H1 (cell line): ENCODE measurements at regions not wholly inside any gene's neighbourhood (a gene's known extent, or its start where the extent isn't known, plus 50 kb on each side); places are given as distances from the start of the nearest gene placed in this dataset.

Experiments
- CTCF ChIA-PET: fragments of 300-600 bp; sonication (Branson Sonifier 250); formaldehyde crosslinking; loops from one replicate; lab custom pipeline; 2021; ENCODE audit not compliant: partially characterized antibody; lab: Charles Lee
- POLR2A ChIA-PET: fragments of 300-600 bp; sonication (Branson Sonifier 250); formaldehyde crosslinking; loops from one replicate; lab custom pipeline; 2021; ENCODE audit warnings: inconsistent platforms; ENCODE audit not compliant: partially characterized antibody; lab: Charles Lee
- DNase-seq, 2 experiments: peaks; one replicate each; pipeline versions ENCODE4 v3.0.0 to v3.0.0-alpha.2; 2010 to 2022; ENCODE audit warnings: low spot score in 2 of 2, low read depth in 1 of 2, mixed read lengths in 1 of 2
- FAIRE-seq: peaks from 2 replicates; lab custom pipeline; 2011; peaks lifted over from hg19 to GRCh38; lab: Jason Lieb, UNC
- H2AFZ ChIP-seq: 2 replicates; pipeline ENCODE4 v1.8.1; 2012; ENCODE audit warnings: low read length, inconsistent platforms
- H2AK5ac ChIP-seq: 2 replicates; pipeline ENCODE4 v1.6.1; 2013; ENCODE audit warnings: low read depth, low read length
- H2BK120ac ChIP-seq: replicated peaks from 2 replicates; pipeline ENCODE3; 2013; ENCODE audit warnings: low read depth, low read length, inconsistent platforms
- H2BK12ac ChIP-seq: 2 replicates; pipeline ENCODE4 v1.6.1; 2013; ENCODE audit warnings: low read depth, low read length
- H2BK15ac ChIP-seq: 2 replicates; pipeline ENCODE4 v1.6.1; 2013; ENCODE audit warnings: low read length
- H2BK20ac ChIP-seq: 2 replicates; pipeline ENCODE4 v1.6.1; 2013; ENCODE audit warnings: low read length
- H2BK5ac ChIP-seq: 2 replicates; pipeline ENCODE4 v1.6.1; 2013; ENCODE audit warnings: low read depth, low read length
- H3K14ac ChIP-seq: 2 replicates; pipeline ENCODE4 v1.6.1; 2013; ENCODE audit warnings: inconsistent platforms; ENCODE audit not compliant: insufficient read length
- H3K18ac ChIP-seq: 2 replicates; pipeline ENCODE4 v1.6.1; 2013; ENCODE audit warnings: low read length; ENCODE audit errors: extremely low read depth
- H3K23ac ChIP-seq: 2 replicates; pipeline ENCODE4 v1.6.1; 2013; ENCODE audit warnings: inconsistent platforms; ENCODE audit not compliant: insufficient read length
- H3K23me2 ChIP-seq: 2 replicates; pipeline ENCODE4 v1.6.1; 2013; ENCODE audit warnings: low read depth, low read length
- H3K27ac ChIP-seq: 2 replicates; pipeline ENCODE4 v1.6.1; 2011; ENCODE audit warnings: low read depth, low read length, inconsistent platforms
- H3K27me3 ChIP-seq, 4 experiments: replicated peaks in 1 of 4; 1 replicate in 1 of 4; 2 replicates in 3 of 4; pipeline versions ENCODE4 v1.6.1 to v1.8.1; 2011 to 2013; ENCODE audit warnings: low read length in 3 of 4, mild to moderate bottlenecking in 3 of 4, inconsistent platforms in 2 of 4, mixed read lengths in 2 of 4, moderate library complexity in 1 of 4; ENCODE audit not compliant: control insufficient read depth in 3 of 4, insufficient read depth in 3 of 4; ENCODE audit errors: extremely low read depth in 1 of 4
- H3K36me3 ChIP-seq, 4 experiments: 2 replicates each; pipeline versions ENCODE4 v1.6.1 to v1.8.1; 2011 to 2013; ENCODE audit warnings: mild to moderate bottlenecking in 4 of 4, low read length in 3 of 4, moderate library complexity in 2 of 4, control low read depth in 1 of 4, inconsistent platforms in 1 of 4; ENCODE audit not compliant: insufficient read depth in 4 of 4, control insufficient read depth in 2 of 4
- H3K4ac ChIP-seq: replicated peaks from 2 replicates; pipeline ENCODE3; 2013; ENCODE audit warnings: low read length, low read depth, mixed read lengths, inconsistent platforms; ENCODE audit not compliant: insufficient read length
- H3K4me1 ChIP-seq, 4 experiments: replicated peaks in 1 of 4; 1 replicate in 1 of 4; 2 replicates in 3 of 4; pipeline versions ENCODE4 v1.6.1 to v1.8.1; 2011 to 2013; ENCODE audit warnings: low read length in 3 of 4, inconsistent platforms in 2 of 4, mixed read lengths in 1 of 4; ENCODE audit not compliant: insufficient read depth in 4 of 4, control insufficient read depth in 3 of 4
- H3K4me2 ChIP-seq, 2 experiments: 2 replicates each; pipeline versions ENCODE4 v1.6.1 to v1.8.1; 2011 to 2013; ENCODE audit warnings: low read depth in 2 of 2, low read length in 2 of 2, control low read depth in 1 of 2, inconsistent platforms in 1 of 2, mild to moderate bottlenecking in 1 of 2; ENCODE audit not compliant: insufficient read depth in 1 of 2
- H3K4me3 ChIP-seq, 4 experiments: fragments of 200-600, 300-600 bp in 1 of 4; sonication (generic), shearing (Covaris generic), sonication (Bioruptor Twin) in 1 of 4; 2 replicates each; pipeline versions ENCODE4 v1.5.1 to v1.8.1; 2011 to 2016; ENCODE audit warnings: low read length in 4 of 4, low read depth in 3 of 4, control low read depth in 2 of 4, inconsistent platforms in 2 of 4, mild to moderate bottlenecking in 2 of 4, mixed read lengths in 1 of 4, moderate library complexity in 1 of 4; ENCODE audit not compliant: insufficient read depth in 2 of 4; ENCODE audit errors: extremely low read depth in 1 of 4
- H3K56ac ChIP-seq: replicated peaks from 2 replicates; pipeline ENCODE3; 2013; ENCODE audit warnings: low read depth, mild to moderate bottlenecking, mixed read lengths, low read length, inconsistent platforms; ENCODE audit not compliant: insufficient read length
- H3K79me1 ChIP-seq: 2 replicates; pipeline ENCODE4 v1.6.1; 2013; ENCODE audit warnings: low read depth, low read length, control low read depth
- H3K79me2 ChIP-seq, 2 experiments: 2 replicates each; pipeline versions ENCODE4 v1.6.1 to v1.8.1; 2012 to 2013; ENCODE audit warnings: low read length in 2 of 2, mild to moderate bottlenecking in 2 of 2, inconsistent platforms in 1 of 2; ENCODE audit not compliant: insufficient read depth in 2 of 2, control insufficient read depth in 1 of 2
- H3K9ac ChIP-seq, 4 experiments: replicated peaks in 1 of 4; 1 replicate in 1 of 4; 2 replicates in 3 of 4; pipeline versions ENCODE4 v1.6.1 to v1.8.1; 2011 to 2013; ENCODE audit warnings: low read depth in 3 of 4, low read length in 3 of 4, control low read depth in 2 of 4, mild to moderate bottlenecking in 2 of 4, moderate library complexity in 2 of 4, inconsistent platforms in 1 of 4; ENCODE audit errors: extremely low read depth in 1 of 4
- H3K9me3 ChIP-seq, 2 experiments: 2 replicates each; pipeline versions ENCODE4 v1.6.1 to v1.8.1; 2012 to 2013; ENCODE audit warnings: mild to moderate bottlenecking in 2 of 2, moderate library complexity in 2 of 2, control low read depth in 1 of 2, inconsistent platforms in 1 of 2, low read depth in 1 of 2, low read length in 1 of 2, mixed read lengths in 1 of 2; ENCODE audit not compliant: insufficient read depth in 2 of 2
- H4K20me1 ChIP-seq, 2 experiments: replicated peaks in 1 of 2; 2 replicates each; pipeline versions ENCODE3 to v1.8.1; 2011 to 2013; ENCODE audit warnings: inconsistent platforms in 2 of 2, low read length in 2 of 2, mild to moderate bottlenecking in 1 of 2; ENCODE audit not compliant: insufficient read depth in 2 of 2, control insufficient read depth in 1 of 2
- H4K5ac ChIP-seq: 2 replicates; pipeline ENCODE4 v1.6.1; 2013; ENCODE audit warnings: low read length, low read depth, mixed read lengths, inconsistent platforms; ENCODE audit not compliant: insufficient read length
- H4K8ac ChIP-seq: 2 replicates; pipeline ENCODE4 v1.8.0; 2013; ENCODE audit warnings: mild to moderate bottlenecking, moderate library complexity, low read length, inconsistent platforms; ENCODE audit not compliant: insufficient read depth; ENCODE audit errors: extremely low read depth
- H4K91ac ChIP-seq: replicated peaks from 2 replicates; pipeline ENCODE3; 2013; ENCODE audit warnings: low read length, mixed read lengths, inconsistent platforms; ENCODE audit not compliant: insufficient read length
- CBX8 ChIP-seq: fragments of 300-800, 300-1000 bp; sonication (generic); IDR thresholded peaks from 2 replicates; pipeline ENCODE4 v1.7.1; 2016; ENCODE audit warnings: low read depth, low read length, borderline replicate concordance
- CHD1 ChIP-seq: IDR thresholded peaks from 2 replicates; pipeline ENCODE4 v1.6.1; 2012; ENCODE audit warnings: low read depth, low read length, improper control_type of control experiment
- EP300 ChIP-seq, 2 experiments: IDR thresholded peaks; 1 replicate in 1 of 2; 2 replicates in 1 of 2; pipeline ENCODE4 v1.6.1; 2011 to 2012; ENCODE audit warnings: low read depth in 2 of 2, low read length in 2 of 2, mild to moderate bottlenecking in 2 of 2, borderline replicate concordance in 1 of 2, inconsistent platforms in 1 of 2, moderate library complexity in 1 of 2
- EZH2 ChIP-seq: fragments of 200-600 bp; sonication (generic); IDR thresholded peaks from 2 replicates; pipeline ENCODE4 v1.7.1; 2012; ENCODE audit warnings: low read depth, mild to moderate bottlenecking, moderate library complexity, low read length, inconsistent platforms; ENCODE audit not compliant: severe bottlenecking
- KDM4A ChIP-seq: IDR thresholded peaks from one replicate; pipeline ENCODE4 v1.7.1; 2012; ENCODE audit warnings: low read depth, mild to moderate bottlenecking, moderate library complexity, low read length, inconsistent platforms; ENCODE audit not compliant: severe bottlenecking
- POLR2A ChIP-seq, 2 experiments: IDR thresholded peaks; 1 replicate in 1 of 2; 2 replicates in 1 of 2; pipeline ENCODE4 v1.6.1; 2011; ENCODE audit warnings: low read depth in 2 of 2, low read length in 2 of 2, mild to moderate bottlenecking in 2 of 2; ENCODE audit errors: control extremely low read depth in 1 of 2
- RFX5 ChIP-seq: IDR thresholded peaks from 2 replicates; pipeline ENCODE4 v1.6.1; 2011; ENCODE audit warnings: low read depth, low read length, improper control_type of control experiment, borderline replicate concordance
- SIX5 ChIP-seq: IDR thresholded peaks from 2 replicates; pipeline ENCODE4 v1.6.1; 2011; ENCODE audit warnings: mild to moderate bottlenecking, low read depth, low read length
- SP2 ChIP-seq: IDR thresholded peaks from 2 replicates; pipeline ENCODE4 v1.6.1; 2012; ENCODE audit warnings: mild to moderate bottlenecking, low read length, inconsistent platforms
- TAF7 ChIP-seq: optimal IDR thresholded peaks from 2 replicates; pipeline ENCODE3; 2011; ENCODE audit warnings: low read depth, mild to moderate bottlenecking, inconsistent platforms, low read length, moderate library complexity, borderline replicate concordance
- YY1 ChIP-seq: IDR thresholded peaks from 2 replicates; pipeline ENCODE4 v1.6.1; 2011; ENCODE audit warnings: low read depth, mild to moderate bottlenecking, low read length
- WGBS, 2 experiments: shearing (Covaris generic) in 1 of 2; methylation state at CpG; one replicate each; pipeline versions ENCODE4 v1.1.6 to v1.1.7; 2013 to 2015; ENCODE audit warnings: low lambda C conversion rate in 2 of 2, mixed read lengths in 2 of 2, inconsistent platforms in 1 of 2, low coverage in 1 of 2, missing lambda C conversion rate in 1 of 2; ENCODE audit not compliant: insufficient replicate concordance in 2 of 2, insufficient coverage in 1 of 2, insufficient read length in 1 of 2; ENCODE audit errors: extremely low coverage in 1 of 2, missing lambda C conversion rate in 1 of 2; 5-methylcytosine and 5-hydroxymethylcytosine counted together
- TF ChIP-seq, protein P1 (sequence below): IDR thresholded peaks from 2 replicates; pipeline ENCODE4 v1.6.1; 2011; ENCODE audit warnings: low read depth, mild to moderate bottlenecking, low read length; ENCODE audit not compliant: insufficient read depth
- TF ChIP-seq, protein P2 (sequence below): IDR thresholded peaks from 2 replicates; pipeline ENCODE4 v1.6.1; 2012; ENCODE audit warnings: low read length, inconsistent platforms

DNA sequence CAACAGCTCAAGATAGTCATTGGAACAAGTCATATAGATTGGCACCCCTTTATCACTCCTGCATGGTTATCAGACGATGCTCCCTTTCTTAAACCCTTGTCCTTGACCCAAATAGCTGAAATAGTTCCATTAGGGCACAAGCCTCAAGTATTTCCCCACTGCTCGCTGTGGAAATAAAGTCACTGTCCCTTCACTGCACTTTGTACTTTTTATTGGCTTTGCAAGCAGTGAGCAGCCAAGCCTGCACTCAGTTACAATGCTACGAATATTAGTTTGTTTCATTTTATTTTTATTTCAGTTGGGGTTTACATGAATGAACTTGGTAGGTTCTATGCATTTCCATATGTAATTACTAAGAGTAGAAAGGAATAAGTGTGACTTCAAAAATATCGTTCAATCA lies 1176.4 kb downstream of the BRINP3 start:
- Histone ChIP-seq H3K14ac (no peak overlapping the region), H3K18ac (no peak overlapping the region), H3K27me3 (no peaks in the 10 kb centered on the region), H3K9ac (no peak overlapping the region), H2BK120ac (no peak overlapping the region), H3K27ac (no peak overlapping the region), H2BK12ac (no peak overlapping the region), H3K23ac (no peak overlapping the region), H3K56ac (no peak overlapping the region), H3K23me2 (no peaks in the 10 kb centered on the region), H2BK20ac (no peak overlapping the region), H4K8ac (no peak overlapping the region), H4K91ac (no peak overlapping the region), H3K79me1 (no peaks in the 10 kb centered on the region), H3K4me1 (no peaks in the 10 kb centered on the region), H4K20me1 (no peaks in the 10 kb centered on the region), H2BK5ac (no peak overlapping the region), H2BK15ac (no peak overlapping the region), H3K4me3 (no peak overlapping the region), H2AK5ac (no peak overlapping the region), H3K4ac (no peak overlapping the region), H3K9me3 (no peaks in the 10 kb centered on the region), H3K4me2 (no peak overlapping the region), H2AFZ (no peak overlapping the region), H3K36me3 (no peaks in the 10 kb centered on the region), H3K79me2 (no peaks in the 10 kb centered on the region), H4K5ac (no peak overlapping the region)
- WGBS, 2 experiments, result 82% methylated on average over 4 of the region's 4 CpGs; no CpG with 5 or more reads in 1 of the 2 experiments
- CTCF ChIA-PET, result interaction anchor here (1.2 kb wide), 1 partner anchor 118 kb away, joined by 3 read pairs; no protein-coding TSS in a partner anchor
- FAIRE-seq (no peak), DNase-seq (no peak)
- POLR2A ChIA-PET, result no interaction called here
- TF ChIP-seq POLR2A (IDR thresholded peaks at IDR 0.05; ENCODE audit: control extremely low read depth in 1 of 2, low read depth in 2 of 2, low read length in 2 of 2) (no peak), YY1 (no peak), SP2 (no peak), EP300 (IDR thresholded peaks at IDR 0.05; ENCODE audit: borderline replicate concordance in 1 of 2, low read depth in 2 of 2, low read length in 2 of 2) (no peak), KDM4A (no peak), TAF7 (no peak), EZH2 (no peak), SIX5 (no peak), CHD1 (no peak), RFX5 (no peak), CBX8 (no peak)
- TF ChIP-seq, protein P1, sequence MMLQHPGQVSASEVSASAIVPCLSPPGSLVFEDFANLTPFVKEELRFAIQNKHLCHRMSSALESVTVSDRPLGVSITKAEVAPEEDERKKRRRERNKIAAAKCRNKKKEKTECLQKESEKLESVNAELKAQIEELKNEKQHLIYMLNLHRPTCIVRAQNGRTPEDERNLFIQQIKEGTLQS, result no peak
- TF ChIP-seq, protein P2, sequence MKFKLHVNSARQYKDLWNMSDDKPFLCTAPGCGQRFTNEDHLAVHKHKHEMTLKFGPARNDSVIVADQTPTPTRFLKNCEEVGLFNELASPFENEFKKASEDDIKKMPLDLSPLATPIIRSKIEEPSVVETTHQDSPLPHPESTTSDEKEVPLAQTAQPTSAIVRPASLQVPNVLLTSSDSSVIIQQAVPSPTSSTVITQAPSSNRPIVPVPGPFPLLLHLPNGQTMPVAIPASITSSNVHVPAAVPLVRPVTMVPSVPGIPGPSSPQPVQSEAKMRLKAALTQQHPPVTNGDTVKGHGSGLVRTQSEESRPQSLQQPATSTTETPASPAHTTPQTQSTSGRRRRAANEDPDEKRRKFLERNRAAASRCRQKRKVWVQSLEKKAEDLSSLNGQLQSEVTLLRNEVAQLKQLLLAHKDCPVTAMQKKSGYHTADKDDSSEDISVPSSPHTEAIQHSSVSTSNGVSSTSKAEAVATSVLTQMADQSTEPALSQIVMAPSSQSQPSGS, result no peak
